ENCODE measurements at regions not wholly inside any gene's neighbourhood (a gene's known extent, or its start where the extent isn't known, plus 50 kb on each side); places are given as distances from the start of the nearest gene placed in this dataset.

- DNase-seq (ENCODE audit: low read depth) = no peak
- H3K4me3 ChIP-seq (ENCODE audit: low read depth, low read length) = no peak overlapping the region
- TF ChIP-seq CTCF (conservative IDR thresholded peaks at IDR 0.05; ENCODE audit: low read depth, low read length) = no peak
These were observed 332.9 kb upstream of the TGFBR2 start for GRCh38 chr3:30273304-30274072.

GRCh38 chr3:30277494-30277893 is 328.9 kb upstream of the TGFBR2 start:
- no peak overlapping the region for H3K4me3 ChIP-seq (ENCODE audit: low read depth, low read length)
- TF ChIP-seq CTCF (conservative IDR thresholded peaks at IDR 0.05; ENCODE audit: low read depth, low read length) = no peak
- DNase-seq (ENCODE audit: low read depth) = no peak

- no peak overlapping the region for H3K4me3 ChIP-seq (ENCODE audit: low read depth, low read length)
- TF ChIP-seq CTCF (conservative IDR thresholded peaks at IDR 0.05; ENCODE audit: low read depth, low read length) = no peak
- DNase-seq (ENCODE audit: low read depth) = no peak
These were observed 324.9 kb upstream of the TGFBR2 start for GRCh38 chr3:30281526-30281925.

- no peak overlapping the region for H3K4me3 ChIP-seq (ENCODE audit: low read depth, low read length)
- DNase-seq (ENCODE audit: low read depth) = peak; percentile 77
- TF ChIP-seq CTCF (conservative IDR thresholded peaks at IDR 0.05; ENCODE audit: low read depth, low read length) = no peak
These were observed 324.2 kb upstream of the TGFBR2 start for GRCh38 chr3:30282154-30282696.

GRCh38 chr3:30285188-30286006 is 321.0 kb upstream of the TGFBR2 start:
- DNase-seq (ENCODE audit: low read depth) = no peak
- no peak overlapping the region for H3K4me3 ChIP-seq (ENCODE audit: low read depth, low read length)
- no peak for TF ChIP-seq CTCF (conservative IDR thresholded peaks at IDR 0.05; ENCODE audit: low read depth, low read length)

GRCh38 chr3:30286007-30286669 is 320.3 kb upstream of the TGFBR2 start:
- no peak overlapping the region for H3K4me3 ChIP-seq (ENCODE audit: low read depth, low read length)
- peak; percentile 90 for DNase-seq (ENCODE audit: low read depth)
- TF ChIP-seq CTCF (conservative IDR thresholded peaks at IDR 0.05; ENCODE audit: low read depth, low read length) = no peak
